Activated CD8-positive, alpha-beta T cell treated with anti-CD3 and anti-CD28 coated beads for 36 hours (primary cell): ENCODE measurements at regions not wholly inside any gene's neighbourhood (a gene's known extent, or its start where the extent isn't known, plus 50 kb on each side); places are given as distances from the start of the nearest gene placed in this dataset.

Experiments used
- ATAC-seq: fragments of 200-7000 bp; cut with Tn5 transposase; one replicate; pipeline ENCODE4 v1.10.0; 2021; ENCODE audit warnings: mild to moderate bottlenecking, moderate library complexity
- CTCF ChIA-PET: fragments of 350-600 bp; sonication (Branson Sonifier 250); formaldehyde crosslinking; loops from one replicate; lab custom pipeline; 2021; ENCODE audit warnings: antibody characterized with exemption; lab: Charles Lee
- POLR2A ChIA-PET: fragments of 350-600 bp; sonication (Branson Sonifier 250); formaldehyde crosslinking; loops from one replicate; lab custom pipeline; 2021; ENCODE audit warnings: antibody characterized with exemption; lab: Charles Lee
- DNase-seq: peaks from one replicate; pipeline ENCODE4 v3.0.0-alpha.2; 2020
- H3K27ac Mint-ChIP-seq: one replicate; pipeline ENCODE4 v1.8.0; 2021; ENCODE audit warnings: mild to moderate bottlenecking, mixed read lengths
- H3K27me3 Mint-ChIP-seq: one replicate; pipeline ENCODE4 v1.8.0; 2021; ENCODE audit warnings: mixed read lengths
- H3K36me3 Mint-ChIP-seq: one replicate; pipeline ENCODE4 v1.8.0; 2021; ENCODE audit warnings: low read depth, mixed read lengths
- H3K4me1 Mint-ChIP-seq: one replicate; pipeline ENCODE4 v1.8.0; 2021; ENCODE audit warnings: low read depth, mixed read lengths
- H3K4me3 Mint-ChIP-seq: one replicate; pipeline ENCODE4 v1.8.0; 2021; ENCODE audit warnings: mild to moderate bottlenecking, moderate library complexity, mixed read lengths
- H3K9me3 Mint-ChIP-seq: one replicate; pipeline ENCODE4 v1.8.0; 2021; ENCODE audit warnings: mixed read lengths
- intact Hi-C: fragments of 100-400 bp; cut with micrococcal nuclease; formaldehyde crosslinking; loops from one replicate; pipeline ENCODE4 v1.10.0; 2022
- TF ChIP-seq, protein P1 (sequence below): fragments of 200-600 bp; IDR thresholded peaks from one replicate; pipeline ENCODE4 v1.8.0; 2022; ENCODE audit warnings: antibody characterized with exemption, mild to moderate bottlenecking

DNA sequence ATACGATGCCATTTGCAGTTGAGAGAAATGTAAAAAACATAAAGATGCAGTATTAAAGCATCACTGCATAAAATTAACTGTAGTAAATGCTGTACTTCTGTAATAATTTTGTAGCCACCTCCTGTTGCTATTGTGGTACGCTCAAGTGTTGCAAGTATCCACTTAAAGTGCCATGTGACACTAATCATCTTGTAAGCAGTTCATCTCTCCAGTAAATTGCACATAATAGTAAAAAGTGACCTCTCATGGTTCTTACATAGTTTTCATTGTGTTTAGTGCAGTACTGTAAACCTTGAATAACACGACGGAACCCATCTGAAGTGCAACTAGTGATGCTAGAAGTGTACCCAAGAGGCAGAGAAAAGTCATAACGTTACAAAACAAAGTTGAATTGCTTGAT, 190.1 kb upstream of the VGLL2 start:
- no peak for DNase-seq
- Mint-ChIP-seq H3K27ac (no peak overlapping the region), H3K4me3 (no peak overlapping the region), H3K36me3 (no peaks in the 10 kb centered on the region), H3K9me3 (no peaks in the 10 kb centered on the region), H3K27me3 (no peaks in the 10 kb centered on the region), H3K4me1 (no peaks in the 10 kb centered on the region)
- POLR2A ChIA-PET = no interaction called here
- intact Hi-C loops = no loop called here
- ATAC-seq = no peak
- CTCF ChIA-PET = no interaction called here
- TF ChIP-seq, protein P1, sequence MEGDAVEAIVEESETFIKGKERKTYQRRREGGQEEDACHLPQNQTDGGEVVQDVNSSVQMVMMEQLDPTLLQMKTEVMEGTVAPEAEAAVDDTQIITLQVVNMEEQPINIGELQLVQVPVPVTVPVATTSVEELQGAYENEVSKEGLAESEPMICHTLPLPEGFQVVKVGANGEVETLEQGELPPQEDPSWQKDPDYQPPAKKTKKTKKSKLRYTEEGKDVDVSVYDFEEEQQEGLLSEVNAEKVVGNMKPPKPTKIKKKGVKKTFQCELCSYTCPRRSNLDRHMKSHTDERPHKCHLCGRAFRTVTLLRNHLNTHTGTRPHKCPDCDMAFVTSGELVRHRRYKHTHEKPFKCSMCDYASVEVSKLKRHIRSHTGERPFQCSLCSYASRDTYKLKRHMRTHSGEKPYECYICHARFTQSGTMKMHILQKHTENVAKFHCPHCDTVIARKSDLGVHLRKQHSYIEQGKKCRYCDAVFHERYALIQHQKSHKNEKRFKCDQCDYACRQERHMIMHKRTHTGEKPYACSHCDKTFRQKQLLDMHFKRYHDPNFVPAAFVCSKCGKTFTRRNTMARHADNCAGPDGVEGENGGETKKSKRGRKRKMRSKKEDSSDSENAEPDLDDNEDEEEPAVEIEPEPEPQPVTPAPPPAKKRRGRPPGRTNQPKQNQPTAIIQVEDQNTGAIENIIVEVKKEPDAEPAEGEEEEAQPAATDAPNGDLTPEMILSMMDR = no peak

DNA sequence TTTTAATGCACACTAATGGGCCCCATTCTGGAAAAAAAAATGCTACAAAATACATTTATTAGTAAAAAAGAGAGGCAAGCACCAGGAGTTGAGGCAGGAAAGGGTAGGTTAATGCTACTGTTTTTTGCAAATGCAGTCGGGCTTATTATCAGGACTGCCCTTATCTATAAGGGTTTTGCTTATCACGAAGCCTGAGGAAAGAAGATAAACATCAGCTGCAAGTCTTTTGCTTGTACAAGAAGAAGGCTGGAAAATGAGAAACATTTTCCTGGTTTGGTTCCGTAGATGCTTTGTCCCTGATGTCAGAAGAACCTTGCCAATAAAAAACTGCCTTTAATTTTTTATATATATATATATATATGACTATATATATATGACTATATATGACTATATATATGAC, 189.3 kb upstream of the VGLL2 start:
- Mint-ChIP-seq H3K36me3 (no peaks in the 10 kb centered on the region), H3K27ac (no peak overlapping the region), H3K4me1 (no peaks in the 10 kb centered on the region), H3K4me3 (no peak overlapping the region), H3K9me3 (no peaks in the 10 kb centered on the region), H3K27me3 (no peaks in the 10 kb centered on the region)
- TF ChIP-seq, protein P1 = no peak
- no peak for DNase-seq
- intact Hi-C loops = no loop called here
- CTCF ChIA-PET = no interaction called here
- no peak for ATAC-seq
- POLR2A ChIA-PET = no interaction called here

- Mint-ChIP-seq H3K4me1 (no peaks in the 10 kb centered on the region), H3K9me3 (no peaks in the 10 kb centered on the region)
Measured at GRCh38 chr6:117077300-117077699, 188.1 kb upstream of the VGLL2 start.

GRCh38 chr6:117078624-117079023, 186.7 kb upstream of the VGLL2 start:
- no peaks in the 10 kb centered on the region for H3K4me1 Mint-ChIP-seq
- intact Hi-C loops = no loop called here
- no peaks in the 10 kb centered on the region for H3K27me3 Mint-ChIP-seq
- ATAC-seq (no peak), DNase-seq (no peak)
- H3K36me3 Mint-ChIP-seq = no peaks in the 10 kb centered on the region
- CTCF ChIA-PET = no interaction called here
- H3K27ac Mint-ChIP-seq = no peak overlapping the region
- POLR2A ChIA-PET = no interaction called here
- no peaks in the 10 kb centered on the region for H3K9me3 Mint-ChIP-seq
- TF ChIP-seq, protein P1 = no peak
- H3K4me3 Mint-ChIP-seq = no peak overlapping the region

More at GRCh38 chr6:117077300-117077699, 188.1 kb upstream of the VGLL2 start:
- CTCF ChIA-PET = no interaction called here
- H3K27me3 Mint-ChIP-seq = no peaks in the 10 kb centered on the region
- TF ChIP-seq, protein P1 = no peak
- DNase-seq = no peak
- intact Hi-C loops = no loop called here
- POLR2A ChIA-PET = no interaction called here
- H3K4me3 Mint-ChIP-seq = no peak overlapping the region
- no peak for ATAC-seq
- no peak overlapping the region for H3K27ac Mint-ChIP-seq
- no peaks in the 10 kb centered on the region for H3K36me3 Mint-ChIP-seq

- Mint-ChIP-seq H3K4me3 (no peak overlapping the region), H3K27ac (no peak overlapping the region), H3K36me3 (no peaks in the 10 kb centered on the region), H3K4me1 (no peaks in the 10 kb centered on the region), H3K9me3 (no peaks in the 10 kb centered on the region), H3K27me3 (no peaks in the 10 kb centered on the region)
- TF ChIP-seq, protein P1 = no peak
- ATAC-seq (no peak), DNase-seq (no peak)
- intact Hi-C loops = no loop called here
- ChIA-PET POLR2A (no interaction called here), CTCF (no interaction called here)
Measured at GRCh38 chr6:117079951-117080350, 185.4 kb upstream of the VGLL2 start.
